GM23338 (cell line): ENCODE measurements at regions not wholly inside any gene's neighbourhood (a gene's known extent, or its start where the extent isn't known, plus 50 kb on each side); places are given as distances from the start of the nearest gene placed in this dataset.
A peak's percentile ranks its signal among the peaks of the same experiment; 100 is the strongest.
"Not testable (repeated sequence)": the region's sequence is repeated elsewhere in the genome, so short reads cannot be mapped to it uniquely, and the experiment has no call there.

Experiments used
- ATAC-seq: fragments of 200-7000 bp; cut with Tn5 transposase; 3 replicates; pipeline ENCODE4 v1.9.1; 2020
- DNase-seq: peaks from one replicate; pipeline ENCODE4 v3.0.0-alpha.2; 2015; ENCODE audit warnings: low spot score
- H2AFZ ChIP-seq: fragments of 200-600 bp; sonication (generic); 2 replicates; pipeline ENCODE4 v1.8.0; 2016; ENCODE audit warnings: antibody characterized with exemption, mild to moderate bottlenecking, moderate library complexity
- H3F3A ChIP-seq: fragments of 200-600 bp; sonication (generic); replicated peaks from 2 replicates; pipeline ENCODE4 v1.8.0; 2017; ENCODE audit warnings: antibody characterized with exemption, mixed run types, low read depth
- H3K27ac ChIP-seq: fragments of 200-600 bp; sonication (generic); 2 replicates; pipeline ENCODE4 v1.6.1; 2016; ENCODE audit warnings: low read depth
- H3K27me3 ChIP-seq: fragments of 200-600 bp; sonication (generic); 2 replicates; pipeline ENCODE4 v1.8.0; 2016; ENCODE audit warnings: mild to moderate bottlenecking, mixed run types, moderate library complexity; ENCODE audit not compliant: insufficient read depth
- H3K36me3 ChIP-seq: fragments of 200-600 bp; sonication (generic); 2 replicates; pipeline ENCODE4 v1.8.0; 2016; ENCODE audit warnings: mild to moderate bottlenecking; ENCODE audit not compliant: insufficient read depth
- H3K4me1 ChIP-seq: fragments of 200-600 bp; sonication (generic); 2 replicates; pipeline ENCODE4 v1.8.0; 2016; ENCODE audit warnings: mild to moderate bottlenecking, moderate library complexity; ENCODE audit not compliant: insufficient read depth
- H3K4me2 ChIP-seq: fragments of 200-600 bp; sonication (generic); 2 replicates; pipeline ENCODE4 v1.7.1; 2017; ENCODE audit warnings: mixed run types
- H3K4me3 ChIP-seq: fragments of 200-600 bp; sonication (generic); 2 replicates; pipeline ENCODE4 v1.6.1; 2016; ENCODE audit warnings: mixed run types
- H3K79me2 ChIP-seq: fragments of 200-600 bp; sonication (generic); replicated peaks from 2 replicates; pipeline ENCODE4 v1.8.0; 2017; ENCODE audit warnings: mild to moderate bottlenecking; ENCODE audit not compliant: insufficient read depth
- H3K9me2 ChIP-seq: fragments of 200-600 bp; sonication (generic); 2 replicates; pipeline ENCODE4 v1.8.0; 2017; ENCODE audit not compliant: insufficient read depth
- H4K20me1 ChIP-seq: fragments of 200-600 bp; sonication (generic); replicated peaks from 2 replicates; pipeline ENCODE4 v1.8.0; 2017; ENCODE audit warnings: mild to moderate bottlenecking; ENCODE audit not compliant: insufficient read depth
- H3K27ac Mint-ChIP-seq: 2 replicates; pipeline ENCODE4 v1.8.0; 2020; ENCODE audit warnings: inconsistent platforms, mild to moderate bottlenecking, moderate library complexity, mixed read lengths
- H3K27me3 Mint-ChIP-seq: 3 replicates; pipeline ENCODE4 v1.8.0; 2022; ENCODE audit warnings: low read depth, mild to moderate bottlenecking, moderate library complexity, mixed read lengths, inconsistent platforms; ENCODE audit not compliant: insufficient read depth, poor library complexity
- H3K36me3 Mint-ChIP-seq: 3 replicates; pipeline ENCODE4 v1.8.0; 2021; ENCODE audit warnings: low read depth, mild to moderate bottlenecking, inconsistent platforms, moderate library complexity, mixed read lengths
- H3K4me1 Mint-ChIP-seq: 3 replicates; pipeline ENCODE4 v1.8.0; 2020; ENCODE audit warnings: mild to moderate bottlenecking, inconsistent platforms, mixed read lengths
- H3K4me3 Mint-ChIP-seq: 3 replicates; pipeline ENCODE4 v1.8.0; 2021; ENCODE audit warnings: moderate library complexity, mild to moderate bottlenecking, inconsistent platforms, mixed read lengths
- H3K9me3 Mint-ChIP-seq: 3 replicates; pipeline ENCODE4 v1.8.0; 2020; ENCODE audit warnings: moderate library complexity, mild to moderate bottlenecking, inconsistent platforms, mixed read lengths
- EZH2phosphoT487 ChIP-seq: fragments of 200-600 bp; sonication (generic); IDR thresholded peaks from one replicate; pipeline ENCODE4 v1.8.1; 2018; ENCODE audit warnings: antibody characterized with exemption; ENCODE audit not compliant: unreplicated experiment
- JUNB ChIP-seq: IDR thresholded peaks from one replicate; pipeline ENCODE4 v1.6.1; 2016; ENCODE audit warnings: antibody characterized with exemption; ENCODE audit not compliant: unreplicated experiment
- TF ChIP-seq, protein P1 (sequence below): fragments of 250-450 bp; sonication (Bioruptor Pico); IDR thresholded peaks from 2 replicates; pipeline ENCODE4 v1.5.0; 2020; ENCODE audit warnings: mild to moderate bottlenecking, moderate library complexity
- TF ChIP-seq, protein P2 (sequence below), 2 experiments: fragments of 200-600 bp in 1 of 2; sonication (generic) in 1 of 2; conservative IDR thresholded peaks; 2 replicates each; pipeline versions ENCODE4 v1.5.1 to v1.6.1; 2016 to 2017; ENCODE audit warnings: antibody characterized with exemption in 2 of 2, low read depth in 2 of 2, mild to moderate bottlenecking in 2 of 2, moderate library complexity in 1 of 2

DNA sequence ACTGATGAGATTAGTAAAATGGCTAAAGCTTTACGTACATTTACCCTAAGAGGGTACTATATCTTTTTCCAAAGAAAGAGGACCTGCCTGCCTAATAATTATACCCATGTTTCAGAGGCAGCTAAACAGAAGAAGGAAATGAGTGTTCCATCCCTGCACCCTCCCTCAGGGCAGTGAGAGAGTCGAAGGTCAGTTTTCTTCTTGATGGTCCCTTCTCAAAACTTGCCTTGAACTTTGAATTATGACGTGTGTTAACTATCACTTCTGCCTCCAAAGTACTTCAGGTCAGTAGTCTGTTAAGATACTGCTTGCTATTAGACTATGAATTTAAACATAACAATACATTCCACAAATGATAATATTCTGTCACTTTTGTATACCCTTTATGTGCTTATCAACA is 294.8 kb upstream of the CHRM3 start (continued):
- TF ChIP-seq, protein P1, sequence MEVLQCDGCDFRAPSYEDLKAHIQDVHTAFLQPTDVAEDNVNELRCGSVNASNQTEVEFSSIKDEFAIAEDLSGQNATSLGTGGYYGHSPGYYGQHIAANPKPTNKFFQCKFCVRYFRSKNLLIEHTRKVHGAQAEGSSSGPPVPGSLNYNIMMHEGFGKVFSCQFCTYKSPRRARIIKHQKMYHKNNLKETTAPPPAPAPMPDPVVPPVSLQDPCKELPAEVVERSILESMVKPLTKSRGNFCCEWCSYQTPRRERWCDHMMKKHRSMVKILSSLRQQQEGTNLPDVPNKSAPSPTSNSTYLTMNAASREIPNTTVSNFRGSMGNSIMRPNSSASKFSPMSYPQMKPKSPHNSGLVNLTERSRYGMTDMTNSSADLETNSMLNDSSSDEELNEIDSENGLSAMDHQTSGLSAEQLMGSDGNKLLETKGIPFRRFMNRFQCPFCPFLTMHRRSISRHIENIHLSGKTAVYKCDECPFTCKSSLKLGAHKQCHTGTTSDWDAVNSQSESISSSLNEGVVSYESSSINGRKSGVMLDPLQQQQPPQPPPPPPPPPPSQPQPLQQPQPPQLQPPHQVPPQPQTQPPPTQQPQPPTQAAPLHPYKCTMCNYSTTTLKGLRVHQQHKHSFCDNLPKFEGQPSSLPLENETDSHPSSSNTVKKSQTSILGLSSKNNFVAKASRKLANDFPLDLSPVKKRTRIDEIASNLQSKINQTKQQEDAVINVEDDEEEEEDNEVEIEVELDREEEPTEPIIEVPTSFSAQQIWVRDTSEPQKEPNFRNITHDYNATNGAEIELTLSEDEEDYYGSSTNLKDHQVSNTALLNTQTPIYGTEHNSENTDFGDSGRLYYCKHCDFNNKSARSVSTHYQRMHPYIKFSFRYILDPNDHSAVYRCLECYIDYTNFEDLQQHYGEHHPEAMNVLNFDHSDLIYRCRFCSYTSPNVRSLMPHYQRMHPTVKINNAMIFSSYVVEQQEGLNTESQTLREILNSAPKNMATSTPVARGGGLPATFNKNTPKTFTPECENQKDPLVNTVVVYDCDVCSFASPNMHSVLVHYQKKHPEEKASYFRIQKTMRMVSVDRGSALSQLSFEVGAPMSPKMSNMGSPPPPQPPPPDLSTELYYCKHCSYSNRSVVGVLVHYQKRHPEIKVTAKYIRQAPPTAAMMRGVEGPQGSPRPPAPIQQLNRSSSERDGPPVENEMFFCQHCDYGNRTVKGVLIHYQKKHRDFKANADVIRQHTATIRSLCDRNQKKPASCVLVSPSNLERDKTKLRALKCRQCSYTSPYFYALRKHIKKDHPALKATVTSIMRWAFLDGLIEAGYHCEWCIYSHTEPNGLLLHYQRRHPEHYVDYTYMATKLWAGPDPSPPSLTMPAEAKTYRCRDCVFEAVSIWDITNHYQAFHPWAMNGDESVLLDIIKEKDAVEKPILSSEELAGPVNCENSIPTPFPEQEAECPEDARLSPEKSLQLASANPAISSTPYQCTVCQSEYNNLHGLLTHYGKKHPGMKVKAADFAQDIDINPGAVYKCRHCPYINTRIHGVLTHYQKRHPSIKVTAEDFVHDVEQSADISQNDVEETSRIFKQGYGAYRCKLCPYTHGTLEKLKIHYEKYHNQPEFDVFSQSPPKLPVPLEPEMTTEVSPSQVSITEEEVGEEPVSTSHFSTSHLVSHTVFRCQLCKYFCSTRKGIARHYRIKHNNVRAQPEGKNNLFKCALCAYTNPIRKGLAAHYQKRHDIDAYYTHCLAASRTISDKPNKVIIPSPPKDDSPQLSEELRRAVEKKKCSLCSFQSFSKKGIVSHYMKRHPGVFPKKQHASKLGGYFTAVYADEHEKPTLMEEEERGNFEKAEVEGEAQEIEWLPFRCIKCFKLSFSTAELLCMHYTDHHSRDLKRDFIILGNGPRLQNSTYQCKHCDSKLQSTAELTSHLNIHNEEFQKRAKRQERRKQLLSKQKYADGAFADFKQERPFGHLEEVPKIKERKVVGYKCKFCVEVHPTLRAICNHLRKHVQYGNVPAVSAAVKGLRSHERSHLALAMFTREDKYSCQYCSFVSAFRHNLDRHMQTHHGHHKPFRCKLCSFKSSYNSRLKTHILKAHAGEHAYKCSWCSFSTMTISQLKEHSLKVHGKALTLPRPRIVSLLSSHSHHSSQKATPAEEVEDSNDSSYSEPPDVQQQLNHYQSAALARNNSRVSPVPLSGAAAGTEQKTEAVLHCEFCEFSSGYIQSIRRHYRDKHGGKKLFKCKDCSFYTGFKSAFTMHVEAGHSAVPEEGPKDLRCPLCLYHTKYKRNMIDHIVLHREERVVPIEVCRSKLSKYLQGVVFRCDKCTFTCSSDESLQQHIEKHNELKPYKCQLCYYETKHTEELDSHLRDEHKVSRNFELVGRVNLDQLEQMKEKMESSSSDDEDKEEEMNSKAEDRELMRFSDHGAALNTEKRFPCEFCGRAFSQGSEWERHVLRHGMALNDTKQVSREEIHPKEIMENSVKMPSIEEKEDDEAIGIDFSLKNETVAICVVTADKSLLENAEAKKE (CRISPR knock-in tag), result no peak
- no peak for TF ChIP-seq JUNB

DNA sequence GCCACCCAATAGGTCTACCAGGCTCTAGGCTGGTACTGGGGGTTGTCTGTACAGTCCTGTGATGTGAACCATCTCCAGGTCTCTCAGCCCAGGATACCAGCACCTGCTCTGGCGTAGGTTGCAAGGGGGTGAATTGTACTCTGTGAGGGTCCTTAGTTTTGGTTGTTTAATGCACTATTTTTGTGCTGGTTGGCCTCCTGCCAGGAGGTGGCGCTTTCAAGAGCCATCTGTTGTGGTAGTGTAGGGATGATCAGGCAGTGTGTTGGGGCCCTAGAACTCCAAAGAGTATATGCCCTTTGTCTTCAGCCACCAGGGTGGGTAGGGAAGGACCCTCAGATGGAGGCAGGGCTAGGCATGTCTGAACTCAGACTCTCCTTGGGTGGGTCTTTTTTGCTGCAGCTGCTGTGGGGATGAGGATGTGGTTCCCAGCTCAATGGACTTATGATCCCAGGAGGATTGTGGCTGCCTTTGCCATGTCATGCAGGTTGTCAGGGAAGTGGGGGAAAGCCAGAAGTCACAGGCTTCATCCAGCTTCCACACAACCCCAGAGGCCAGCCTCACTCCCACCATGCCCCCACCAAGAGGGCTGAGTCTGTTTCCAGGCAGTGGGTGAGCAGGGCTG is 301.8 kb upstream of the CHRM3 start:
- Histone ChIP-seq H3K9me2 (no peaks in the 10 kb centered on the region; the same call in 1 of the 2 replicates), H3K36me3 (no peaks in the 10 kb centered on the region; the same call in 1 of the 2 replicates), H3K4me2 (no peak overlapping the region), H3K27me3 (no peaks in the 10 kb centered on the region), H4K20me1 (no peaks in the 10 kb centered on the region), H3K4me1 (no peaks in the 10 kb centered on the region), H3F3A (no peaks in the 10 kb centered on the region), H3K79me2 (no peaks in the 10 kb centered on the region), H2AFZ (no peak overlapping the region), H3K4me3 (no peak overlapping the region), H3K27ac (no peak overlapping the region)
- Mint-ChIP-seq H3K27ac (no peak overlapping the region), H3K4me1 (peaks cover 3% of the 10 kb centered on the region; the same call in 1 of the 3 replicates), H3K27me3 (peaks cover 2% of the 10 kb centered on the region), H3K9me3 (peaks cover 42% of the 10 kb centered on the region), H3K36me3 (peaks cover 50% of the 10 kb centered on the region), H3K4me3 (no peak overlapping the region)
- TF ChIP-seq, protein P2, sequence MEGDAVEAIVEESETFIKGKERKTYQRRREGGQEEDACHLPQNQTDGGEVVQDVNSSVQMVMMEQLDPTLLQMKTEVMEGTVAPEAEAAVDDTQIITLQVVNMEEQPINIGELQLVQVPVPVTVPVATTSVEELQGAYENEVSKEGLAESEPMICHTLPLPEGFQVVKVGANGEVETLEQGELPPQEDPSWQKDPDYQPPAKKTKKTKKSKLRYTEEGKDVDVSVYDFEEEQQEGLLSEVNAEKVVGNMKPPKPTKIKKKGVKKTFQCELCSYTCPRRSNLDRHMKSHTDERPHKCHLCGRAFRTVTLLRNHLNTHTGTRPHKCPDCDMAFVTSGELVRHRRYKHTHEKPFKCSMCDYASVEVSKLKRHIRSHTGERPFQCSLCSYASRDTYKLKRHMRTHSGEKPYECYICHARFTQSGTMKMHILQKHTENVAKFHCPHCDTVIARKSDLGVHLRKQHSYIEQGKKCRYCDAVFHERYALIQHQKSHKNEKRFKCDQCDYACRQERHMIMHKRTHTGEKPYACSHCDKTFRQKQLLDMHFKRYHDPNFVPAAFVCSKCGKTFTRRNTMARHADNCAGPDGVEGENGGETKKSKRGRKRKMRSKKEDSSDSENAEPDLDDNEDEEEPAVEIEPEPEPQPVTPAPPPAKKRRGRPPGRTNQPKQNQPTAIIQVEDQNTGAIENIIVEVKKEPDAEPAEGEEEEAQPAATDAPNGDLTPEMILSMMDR (conservative IDR thresholded peaks at IDR 0.05; ENCODE audit: low read depth in 2 of 2), result peak; percentile 57 to 58
- no peak for TF ChIP-seq EZH2phosphoT487
- DNase-seq (peak; percentile 23), ATAC-seq (no peak)

DNA sequence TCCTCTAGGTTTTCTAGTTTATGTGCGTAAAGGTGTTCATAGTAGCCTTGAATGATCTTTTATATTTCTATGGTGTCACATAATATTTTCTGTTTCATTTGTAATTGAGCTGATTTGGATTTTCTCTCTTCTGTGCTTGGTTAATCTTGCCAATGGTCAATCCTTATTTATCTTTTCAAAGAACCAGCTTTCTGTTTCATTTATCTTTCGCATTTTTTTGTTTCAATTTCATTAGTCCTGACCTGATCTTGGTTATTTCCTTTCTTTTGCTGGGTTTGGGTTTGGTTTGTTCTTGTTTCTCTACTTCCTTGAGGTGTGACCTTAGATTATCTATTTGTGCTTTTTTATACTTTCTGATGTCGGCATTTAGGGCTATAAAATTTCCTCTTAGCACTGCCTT is 304.4 kb upstream of the CHRM3 start:
- not testable (repeated sequence) for H3K4me3 ChIP-seq

More for the DNA sequence above, 304.4 kb upstream of the CHRM3 start:
- H3K4me3 Mint-ChIP-seq, H3K9me2 ChIP-seq, H3K27ac ChIP-seq, H3K36me3 ChIP-seq, H3K27ac Mint-ChIP-seq, H4K20me1 ChIP-seq, H2AFZ ChIP-seq, H3F3A ChIP-seq, H3K4me1 Mint-ChIP-seq, H3K27me3 Mint-ChIP-seq, H3K79me2 ChIP-seq, DNase-seq, H3K4me2 ChIP-seq, H3K27me3 ChIP-seq, H3K4me1 ChIP-seq, ATAC-seq: not testable (repeated sequence)
- H3K9me3 Mint-ChIP-seq, result peaks cover 43% of the 10 kb centered on the region
- peaks cover 54% of the 10 kb centered on the region for H3K36me3 Mint-ChIP-seq
